ENCODE measurements at regions not wholly inside any gene's neighbourhood (a gene's known extent, or its start where the extent isn't known, plus 50 kb on each side); places are given as distances from the start of the nearest gene placed in this dataset.

- TF ChIP-seq CTCF (optimal IDR thresholded peaks at IDR 0.05 in 1 of 3, IDR thresholded peaks at IDR 0.05 in 1 of 3, conservative IDR thresholded peaks at IDR 0.05 in 1 of 3; ENCODE audit: extremely low read depth in 1 of 3, insufficient read depth in 2 of 3, low read length in 3 of 3): no peak
- no peak for TF ChIP-seq EZH2 (IDR thresholded peaks at IDR 0.05; ENCODE audit: low read length)
These were observed 72.1 kb downstream of the DISP1 start for GRCh38 chr1:222886878-222887351.

Measured in keratinocyte (primary cell).